H1 (cell line): ENCODE measurements at regions not wholly inside any gene's neighbourhood (a gene's known extent, or its start where the extent isn't known, plus 50 kb on each side); places are given as distances from the start of the nearest gene placed in this dataset.

Experiments used
- CTCF ChIA-PET: fragments of 300-600 bp; sonication (Branson Sonifier 250); formaldehyde crosslinking; loops from one replicate; lab custom pipeline; 2021; ENCODE audit not compliant: partially characterized antibody; lab: Charles Lee
- POLR2A ChIA-PET: fragments of 300-600 bp; sonication (Branson Sonifier 250); formaldehyde crosslinking; loops from one replicate; lab custom pipeline; 2021; ENCODE audit warnings: inconsistent platforms; ENCODE audit not compliant: partially characterized antibody; lab: Charles Lee
- DNase-seq, 2 experiments: peaks; one replicate each; pipeline versions ENCODE4 v3.0.0 to v3.0.0-alpha.2; 2010 to 2022; ENCODE audit warnings: low spot score in 2 of 2, low read depth in 1 of 2, mixed read lengths in 1 of 2
- FAIRE-seq: peaks from 2 replicates; lab custom pipeline; 2011; peaks lifted over from hg19 to GRCh38; lab: Jason Lieb, UNC
- H2AFZ ChIP-seq: 2 replicates; pipeline ENCODE4 v1.8.1; 2012; ENCODE audit warnings: low read length, inconsistent platforms
- H2AK5ac ChIP-seq: 2 replicates; pipeline ENCODE4 v1.6.1; 2013; ENCODE audit warnings: low read depth, low read length
- H2BK120ac ChIP-seq: replicated peaks from 2 replicates; pipeline ENCODE3; 2013; ENCODE audit warnings: low read depth, low read length, inconsistent platforms
- H2BK12ac ChIP-seq: 2 replicates; pipeline ENCODE4 v1.6.1; 2013; ENCODE audit warnings: low read depth, low read length
- H2BK15ac ChIP-seq: 2 replicates; pipeline ENCODE4 v1.6.1; 2013; ENCODE audit warnings: low read length
- H2BK20ac ChIP-seq: 2 replicates; pipeline ENCODE4 v1.6.1; 2013; ENCODE audit warnings: low read length
- H2BK5ac ChIP-seq: 2 replicates; pipeline ENCODE4 v1.6.1; 2013; ENCODE audit warnings: low read depth, low read length
- H3K14ac ChIP-seq: 2 replicates; pipeline ENCODE4 v1.6.1; 2013; ENCODE audit warnings: inconsistent platforms; ENCODE audit not compliant: insufficient read length
- H3K18ac ChIP-seq: 2 replicates; pipeline ENCODE4 v1.6.1; 2013; ENCODE audit warnings: low read length; ENCODE audit errors: extremely low read depth
- H3K23ac ChIP-seq: 2 replicates; pipeline ENCODE4 v1.6.1; 2013; ENCODE audit warnings: inconsistent platforms; ENCODE audit not compliant: insufficient read length
- H3K23me2 ChIP-seq: 2 replicates; pipeline ENCODE4 v1.6.1; 2013; ENCODE audit warnings: low read depth, low read length
- H3K27ac ChIP-seq: 2 replicates; pipeline ENCODE4 v1.6.1; 2011; ENCODE audit warnings: low read depth, low read length, inconsistent platforms
- H3K27me3 ChIP-seq, 4 experiments: replicated peaks in 1 of 4; 1 replicate in 1 of 4; 2 replicates in 3 of 4; pipeline versions ENCODE4 v1.6.1 to v1.8.1; 2011 to 2013; ENCODE audit warnings: low read length in 3 of 4, mild to moderate bottlenecking in 3 of 4, inconsistent platforms in 2 of 4, mixed read lengths in 2 of 4, moderate library complexity in 1 of 4; ENCODE audit not compliant: control insufficient read depth in 3 of 4, insufficient read depth in 3 of 4; ENCODE audit errors: extremely low read depth in 1 of 4
- H3K36me3 ChIP-seq, 4 experiments: 2 replicates each; pipeline versions ENCODE4 v1.6.1 to v1.8.1; 2011 to 2013; ENCODE audit warnings: mild to moderate bottlenecking in 4 of 4, low read length in 3 of 4, moderate library complexity in 2 of 4, control low read depth in 1 of 4, inconsistent platforms in 1 of 4; ENCODE audit not compliant: insufficient read depth in 4 of 4, control insufficient read depth in 2 of 4
- H3K4ac ChIP-seq: replicated peaks from 2 replicates; pipeline ENCODE3; 2013; ENCODE audit warnings: low read length, low read depth, mixed read lengths, inconsistent platforms; ENCODE audit not compliant: insufficient read length
- H3K4me1 ChIP-seq, 4 experiments: replicated peaks in 1 of 4; 1 replicate in 1 of 4; 2 replicates in 3 of 4; pipeline versions ENCODE4 v1.6.1 to v1.8.1; 2011 to 2013; ENCODE audit warnings: low read length in 3 of 4, inconsistent platforms in 2 of 4, mixed read lengths in 1 of 4; ENCODE audit not compliant: insufficient read depth in 4 of 4, control insufficient read depth in 3 of 4
- H3K4me2 ChIP-seq, 2 experiments: 2 replicates each; pipeline versions ENCODE4 v1.6.1 to v1.8.1; 2011 to 2013; ENCODE audit warnings: low read depth in 2 of 2, low read length in 2 of 2, control low read depth in 1 of 2, inconsistent platforms in 1 of 2, mild to moderate bottlenecking in 1 of 2; ENCODE audit not compliant: insufficient read depth in 1 of 2
- H3K4me3 ChIP-seq, 4 experiments: fragments of 200-600, 300-600 bp in 1 of 4; sonication (generic), shearing (Covaris generic), sonication (Bioruptor Twin) in 1 of 4; 2 replicates each; pipeline versions ENCODE4 v1.5.1 to v1.8.1; 2011 to 2016; ENCODE audit warnings: low read length in 4 of 4, low read depth in 3 of 4, control low read depth in 2 of 4, inconsistent platforms in 2 of 4, mild to moderate bottlenecking in 2 of 4, mixed read lengths in 1 of 4, moderate library complexity in 1 of 4; ENCODE audit not compliant: insufficient read depth in 2 of 4; ENCODE audit errors: extremely low read depth in 1 of 4
- H3K56ac ChIP-seq: replicated peaks from 2 replicates; pipeline ENCODE3; 2013; ENCODE audit warnings: low read depth, mild to moderate bottlenecking, mixed read lengths, low read length, inconsistent platforms; ENCODE audit not compliant: insufficient read length
- H3K79me1 ChIP-seq: 2 replicates; pipeline ENCODE4 v1.6.1; 2013; ENCODE audit warnings: low read depth, low read length, control low read depth
- H3K79me2 ChIP-seq, 2 experiments: 2 replicates each; pipeline versions ENCODE4 v1.6.1 to v1.8.1; 2012 to 2013; ENCODE audit warnings: low read length in 2 of 2, mild to moderate bottlenecking in 2 of 2, inconsistent platforms in 1 of 2; ENCODE audit not compliant: insufficient read depth in 2 of 2, control insufficient read depth in 1 of 2
- H3K9ac ChIP-seq, 4 experiments: replicated peaks in 1 of 4; 1 replicate in 1 of 4; 2 replicates in 3 of 4; pipeline versions ENCODE4 v1.6.1 to v1.8.1; 2011 to 2013; ENCODE audit warnings: low read depth in 3 of 4, low read length in 3 of 4, control low read depth in 2 of 4, mild to moderate bottlenecking in 2 of 4, moderate library complexity in 2 of 4, inconsistent platforms in 1 of 4; ENCODE audit errors: extremely low read depth in 1 of 4
- H3K9me3 ChIP-seq, 2 experiments: 2 replicates each; pipeline versions ENCODE4 v1.6.1 to v1.8.1; 2012 to 2013; ENCODE audit warnings: mild to moderate bottlenecking in 2 of 2, moderate library complexity in 2 of 2, control low read depth in 1 of 2, inconsistent platforms in 1 of 2, low read depth in 1 of 2, low read length in 1 of 2, mixed read lengths in 1 of 2; ENCODE audit not compliant: insufficient read depth in 2 of 2
- H4K20me1 ChIP-seq, 2 experiments: replicated peaks in 1 of 2; 2 replicates each; pipeline versions ENCODE3 to v1.8.1; 2011 to 2013; ENCODE audit warnings: inconsistent platforms in 2 of 2, low read length in 2 of 2, mild to moderate bottlenecking in 1 of 2; ENCODE audit not compliant: insufficient read depth in 2 of 2, control insufficient read depth in 1 of 2
- H4K5ac ChIP-seq: 2 replicates; pipeline ENCODE4 v1.6.1; 2013; ENCODE audit warnings: low read length, low read depth, mixed read lengths, inconsistent platforms; ENCODE audit not compliant: insufficient read length
- H4K8ac ChIP-seq: 2 replicates; pipeline ENCODE4 v1.8.0; 2013; ENCODE audit warnings: mild to moderate bottlenecking, moderate library complexity, low read length, inconsistent platforms; ENCODE audit not compliant: insufficient read depth; ENCODE audit errors: extremely low read depth
- H4K91ac ChIP-seq: replicated peaks from 2 replicates; pipeline ENCODE3; 2013; ENCODE audit warnings: low read length, mixed read lengths, inconsistent platforms; ENCODE audit not compliant: insufficient read length
- CHD2 ChIP-seq: IDR thresholded peaks from 2 replicates; pipeline ENCODE4 v1.6.1; 2012; ENCODE audit warnings: low read length, improper control_type of control experiment
- NANOG ChIP-seq: IDR thresholded peaks from 2 replicates; pipeline ENCODE4 v1.6.1; 2011; ENCODE audit warnings: low read length, low read depth, mild to moderate bottlenecking, inconsistent platforms; ENCODE audit not compliant: insufficient read depth, poor library complexity, severe bottlenecking
- POLR2A ChIP-seq, 2 experiments: IDR thresholded peaks; 1 replicate in 1 of 2; 2 replicates in 1 of 2; pipeline ENCODE4 v1.6.1; 2011; ENCODE audit warnings: low read depth in 2 of 2, low read length in 2 of 2, mild to moderate bottlenecking in 2 of 2; ENCODE audit errors: control extremely low read depth in 1 of 2
- SIX5 ChIP-seq: IDR thresholded peaks from 2 replicates; pipeline ENCODE4 v1.6.1; 2011; ENCODE audit warnings: mild to moderate bottlenecking, low read depth, low read length
- SUZ12 ChIP-seq: fragments of 200-600 bp; sonication (generic); IDR thresholded peaks from 2 replicates; pipeline ENCODE4 v1.6.1; 2012; ENCODE audit warnings: mild to moderate bottlenecking, inconsistent platforms, low read length, moderate library complexity, mixed read lengths
- WGBS, 2 experiments: shearing (Covaris generic) in 1 of 2; methylation state at CpG; one replicate each; pipeline versions ENCODE4 v1.1.6 to v1.1.7; 2013 to 2015; ENCODE audit warnings: low lambda C conversion rate in 2 of 2, mixed read lengths in 2 of 2, inconsistent platforms in 1 of 2, low coverage in 1 of 2, missing lambda C conversion rate in 1 of 2; ENCODE audit not compliant: insufficient replicate concordance in 2 of 2, insufficient coverage in 1 of 2, insufficient read length in 1 of 2; ENCODE audit errors: extremely low coverage in 1 of 2, missing lambda C conversion rate in 1 of 2; 5-methylcytosine and 5-hydroxymethylcytosine counted together

DNA sequence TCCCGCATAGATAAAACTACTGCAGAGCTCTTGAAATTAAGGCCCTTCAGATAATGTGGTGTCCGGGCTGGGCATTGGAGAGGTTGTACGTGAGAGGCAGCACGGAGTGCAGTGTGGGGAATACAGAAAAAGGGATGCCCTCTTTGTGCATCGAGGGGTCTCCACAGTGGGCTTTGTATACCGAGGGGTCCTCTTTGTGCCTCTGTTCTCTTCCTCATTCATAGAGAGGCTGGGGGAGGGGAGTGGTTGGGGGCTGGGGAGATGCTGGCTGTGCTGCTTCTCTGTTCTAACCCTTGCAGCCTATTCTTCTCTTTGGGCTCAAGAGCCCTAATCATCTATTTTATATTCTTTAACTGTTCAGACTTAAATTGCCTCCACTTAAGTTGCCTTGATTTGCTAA lies 74.3 kb upstream of the NDN start:
- Histone ChIP-seq H3K23ac (no peak overlapping the region), H3K18ac (no peak overlapping the region), H3K4ac (no peak overlapping the region), H3K79me1 (no peaks in the 10 kb centered on the region), H3K9ac (no peak overlapping the region), H3K4me2 (no peak overlapping the region), H3K79me2 (no peaks in the 10 kb centered on the region), H4K91ac (no peak overlapping the region), H3K4me3 (no peak overlapping the region), H3K36me3 (no peaks in the 10 kb centered on the region), H3K56ac (no peak overlapping the region), H3K23me2 (no peaks in the 10 kb centered on the region), H3K4me1 (no peaks in the 10 kb centered on the region; a peak in 2 of 7 replicates), H3K9me3 (peaks cover 7 to 71% of the 10 kb centered on the region in 2 experiments; a peak in 3 of 4 replicates), H2BK5ac (no peak overlapping the region), H4K20me1 (no peaks in the 10 kb centered on the region), H2BK12ac (no peak overlapping the region), H2AFZ (no peak overlapping the region), H3K27ac (no peak overlapping the region), H3K14ac (no peak overlapping the region), H2BK20ac (no peak overlapping the region), H4K5ac (no peak overlapping the region), H3K27me3 (no peaks in the 10 kb centered on the region), H2BK120ac (no peak overlapping the region), H4K8ac (no peak overlapping the region), H2BK15ac (no peak overlapping the region), H2AK5ac (no peak overlapping the region)
- DNase-seq: no peak
- WGBS, 2 experiments: 81% methylated on average over 6 of the region's 6 CpGs; no CpG with 5 or more reads in 1 of the 2 experiments
- ChIA-PET CTCF (interaction anchor here (0.7 to 1.3 kb wide), 4 partner anchors 11 to 242 kb away, joined by 3 to 4 read pairs (median 3); no protein-coding TSS in a partner anchor), POLR2A (interaction anchor here (1.2 kb wide), 1 partner anchor 74 kb away, joined by 3 read pairs; the partner anchor contains the start of gene NDN)
- FAIRE-seq: no peak
- TF ChIP-seq SIX5 (no peak), CHD2 (no peak), NANOG (no peak), POLR2A (IDR thresholded peaks at IDR 0.05; ENCODE audit: control extremely low read depth in 1 of 2, low read depth in 2 of 2, low read length in 2 of 2) (no peak), SUZ12 (no peak)
